Body of pancreas (tissue), 4 donors: ENCODE measurements at regions not wholly inside any gene's neighbourhood (a gene's known extent, or its start where the extent isn't known, plus 50 kb on each side); places are given as distances from the start of the nearest gene placed in this dataset.

Experiments used
- CTCF ChIP-seq, 7 experiments: fragments of 450-650 bp in 4 of 7; fragments of 200-600 bp in 3 of 7; sonication (generic) in 3 of 7; IDR thresholded peaks; one replicate each; pipeline ENCODE4 v1.5.1; 2016 to 2019; ENCODE audit warnings: antibody characterized with exemption in 7 of 7
- POLR2A ChIP-seq, 3 donors: fragments of 450-650 bp; IDR thresholded peaks; one replicate each; pipeline ENCODE4 v1.6.1; 2016; ENCODE audit warnings: antibody characterized with exemption in 3 of 3, mild to moderate bottlenecking in 2 of 3

- no peak for TF ChIP-seq CTCF (IDR thresholded peaks at IDR 0.05)
- no peak for TF ChIP-seq POLR2A (IDR thresholded peaks at IDR 0.05)
Measured at GRCh38 chr7:40948239-40948638, 754.7 kb downstream of the INHBA start.
